CD4-positive, alpha-beta T cell treated with Interleukin-15 for 1 hour (primary cell): ENCODE measurements at regions not wholly inside any gene's neighbourhood (a gene's known extent, or its start where the extent isn't known, plus 50 kb on each side); places are given as distances from the start of the nearest gene placed in this dataset.

Experiments used
- DNase-seq: peaks from one replicate; pipeline ENCODE4 v3.0.0-alpha.2; 2020

DNA sequence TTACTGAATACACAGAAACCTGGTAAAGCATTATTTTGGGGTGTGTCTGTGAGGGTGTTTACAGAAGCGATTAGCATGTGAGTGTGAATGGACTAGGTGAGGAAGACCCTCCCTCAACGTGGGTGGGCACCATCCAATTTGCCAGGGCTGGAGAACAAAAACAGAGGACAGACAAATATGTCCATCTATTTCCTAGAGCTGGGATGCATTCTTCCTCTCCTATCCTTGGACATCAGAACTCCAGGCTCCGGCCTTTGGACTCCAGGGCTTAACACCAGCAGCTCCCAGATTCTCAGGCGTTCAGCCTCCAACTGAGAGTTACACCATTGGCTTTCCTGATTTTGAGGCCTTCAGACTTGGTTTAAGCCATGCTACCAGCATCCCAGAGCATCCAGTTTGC lies 65.8 kb upstream of the CHD1 start:
- DNase-seq, result no peak

DNA sequence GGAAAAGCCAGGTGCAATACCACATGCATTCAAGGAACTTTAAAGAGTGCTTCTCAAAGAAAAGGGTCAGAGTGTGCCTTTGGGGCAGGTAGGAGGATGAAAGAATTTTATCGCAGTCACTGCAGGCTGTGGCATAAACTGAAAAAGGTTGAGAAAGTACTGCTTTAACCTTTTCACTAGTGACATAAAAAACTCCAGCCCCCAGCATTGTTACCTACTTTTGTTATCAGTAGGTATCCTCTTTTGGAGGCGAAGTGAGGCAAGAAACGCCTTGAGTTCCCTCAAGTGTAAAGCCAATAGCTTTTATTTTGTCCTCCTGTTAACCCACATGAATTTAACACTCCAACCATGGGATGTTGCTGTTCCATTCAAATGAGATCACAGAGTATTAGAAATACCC lies 64.7 kb upstream of the CHD1 start:
- DNase-seq, result no peak

DNA sequence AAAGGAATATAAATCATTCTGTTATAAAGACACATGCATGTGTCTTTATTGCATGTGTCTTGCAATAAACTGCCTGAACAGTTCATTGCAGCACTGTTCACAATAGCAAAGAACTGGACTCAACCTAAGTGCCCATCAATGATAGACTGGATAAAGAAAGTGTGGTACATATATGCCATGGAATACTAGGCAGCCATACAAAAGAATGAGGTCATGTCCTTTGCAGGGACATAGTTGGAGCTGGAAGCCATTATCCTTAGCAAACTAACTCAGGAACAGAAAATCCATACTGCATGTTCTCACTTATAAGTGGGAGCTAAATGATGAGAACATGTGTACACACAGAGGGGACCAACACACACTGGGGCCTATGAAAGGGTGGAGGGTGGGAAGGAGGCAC lies 63.7 kb upstream of the CHD1 start:
- DNase-seq, result no peak

DNA sequence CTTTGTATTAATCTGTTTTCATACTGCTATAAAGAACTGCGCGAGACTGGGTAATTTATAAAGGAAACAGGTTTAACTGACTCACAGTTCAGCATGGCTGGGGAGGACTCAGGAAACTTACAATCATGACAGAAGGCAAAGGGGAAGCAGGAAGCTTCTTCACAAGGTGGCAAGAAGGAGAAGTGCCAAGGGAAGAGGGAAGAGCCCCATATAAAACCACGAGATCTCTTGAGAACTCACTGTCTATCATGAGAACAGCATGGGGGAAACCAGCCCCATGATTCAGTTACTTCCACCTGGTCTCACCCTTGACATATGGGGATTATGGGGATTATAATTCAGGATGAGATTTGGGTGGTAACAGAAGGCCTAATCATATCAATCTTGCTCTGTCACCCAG lies 60.9 kb upstream of the CHD1 start:
- DNase-seq, result peak; percentile 44

DNA sequence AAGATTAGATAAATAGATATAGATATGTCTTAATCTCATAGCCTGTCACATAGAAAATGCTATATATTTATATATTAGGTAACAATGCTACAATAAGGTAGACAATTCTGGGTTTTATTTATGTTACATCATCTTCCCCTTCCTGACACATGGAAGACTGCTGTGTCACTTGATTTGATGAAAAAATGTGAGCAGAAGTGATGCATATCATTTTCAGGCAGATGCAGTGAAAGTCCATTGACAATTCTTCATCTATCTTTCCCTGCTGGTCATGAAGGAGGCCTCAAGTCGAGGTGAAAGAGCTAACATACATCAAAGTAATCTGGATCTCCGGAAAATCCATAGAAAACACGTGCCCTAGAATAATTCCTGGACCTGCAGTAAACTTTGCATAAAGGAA lies 57.8 kb upstream of the CHD1 start:
- DNase-seq, result no peak

DNA sequence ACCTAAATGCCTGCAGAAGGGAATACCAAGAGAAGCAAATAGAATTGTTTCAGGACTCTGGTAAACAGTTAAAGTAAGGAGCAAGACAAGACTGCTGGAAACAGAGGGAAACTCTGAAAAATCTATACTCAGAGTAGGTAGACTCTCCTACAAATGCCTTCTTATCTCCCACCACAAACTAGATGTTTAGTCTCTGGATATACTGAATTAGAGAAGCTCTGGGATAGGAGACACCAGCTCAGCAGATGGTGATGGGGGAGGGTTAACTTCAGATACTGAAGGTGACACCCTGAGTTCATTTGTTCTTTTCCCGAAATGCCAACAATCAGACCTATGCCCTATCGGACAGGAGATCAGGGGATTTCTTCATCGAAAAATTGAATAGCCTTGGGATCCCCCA lies 54.1 kb upstream of the CHD1 start:
- DNase-seq, result no peak
